Immature natural killer cell (primary cell): ENCODE measurements at regions not wholly inside any gene's neighbourhood (a gene's known extent, or its start where the extent isn't known, plus 50 kb on each side); places are given as distances from the start of the nearest gene placed in this dataset.
"Not testable (repeated sequence)": the region's sequence is repeated elsewhere in the genome, so short reads cannot be mapped to it uniquely, and the experiment has no call there.

ENCODE experiments used
- DNase-seq, 3 donors: peaks; one replicate each; pipeline ENCODE4 v3.0.0; 2022; ENCODE audit warnings: mixed read lengths in 1 of 3
- H3K27ac Mint-ChIP-seq, 6 donors: one replicate each; pipeline ENCODE4 v1.8.0; 2020; ENCODE audit warnings: mixed read lengths in 6 of 6, mild to moderate bottlenecking in 5 of 6, inconsistent platforms in 4 of 6, moderate library complexity in 3 of 6
- H3K27me3 Mint-ChIP-seq, 3 donors: one replicate each; pipeline ENCODE4 v1.8.0; 2020 to 2021; ENCODE audit warnings: low read depth in 3 of 3, mild to moderate bottlenecking in 3 of 3, mixed read lengths in 3 of 3, moderate library complexity in 3 of 3, inconsistent platforms in 1 of 3
- H3K36me3 Mint-ChIP-seq, 3 donors: one replicate each; pipeline ENCODE4 v1.8.0; 2020; ENCODE audit warnings: mixed read lengths in 3 of 3, inconsistent platforms in 2 of 3, mild to moderate bottlenecking in 2 of 3
- H3K4me1 Mint-ChIP-seq, 2 donors: one replicate each; pipeline ENCODE4 v1.8.0; 2020; ENCODE audit warnings: inconsistent platforms in 2 of 2, mild to moderate bottlenecking in 2 of 2, mixed read lengths in 2 of 2, moderate library complexity in 1 of 2
- H3K4me3 Mint-ChIP-seq, 5 donors: one replicate each; pipeline ENCODE4 v1.8.0; 2020; ENCODE audit warnings: mild to moderate bottlenecking in 5 of 5, mixed read lengths in 5 of 5, inconsistent platforms in 3 of 5, moderate library complexity in 3 of 5
- H3K9me3 Mint-ChIP-seq, 6 donors: one replicate each; pipeline ENCODE4 v1.8.0; 2020; ENCODE audit warnings: mild to moderate bottlenecking in 6 of 6, mixed read lengths in 6 of 6, inconsistent platforms in 4 of 6, moderate library complexity in 3 of 6

DNA sequence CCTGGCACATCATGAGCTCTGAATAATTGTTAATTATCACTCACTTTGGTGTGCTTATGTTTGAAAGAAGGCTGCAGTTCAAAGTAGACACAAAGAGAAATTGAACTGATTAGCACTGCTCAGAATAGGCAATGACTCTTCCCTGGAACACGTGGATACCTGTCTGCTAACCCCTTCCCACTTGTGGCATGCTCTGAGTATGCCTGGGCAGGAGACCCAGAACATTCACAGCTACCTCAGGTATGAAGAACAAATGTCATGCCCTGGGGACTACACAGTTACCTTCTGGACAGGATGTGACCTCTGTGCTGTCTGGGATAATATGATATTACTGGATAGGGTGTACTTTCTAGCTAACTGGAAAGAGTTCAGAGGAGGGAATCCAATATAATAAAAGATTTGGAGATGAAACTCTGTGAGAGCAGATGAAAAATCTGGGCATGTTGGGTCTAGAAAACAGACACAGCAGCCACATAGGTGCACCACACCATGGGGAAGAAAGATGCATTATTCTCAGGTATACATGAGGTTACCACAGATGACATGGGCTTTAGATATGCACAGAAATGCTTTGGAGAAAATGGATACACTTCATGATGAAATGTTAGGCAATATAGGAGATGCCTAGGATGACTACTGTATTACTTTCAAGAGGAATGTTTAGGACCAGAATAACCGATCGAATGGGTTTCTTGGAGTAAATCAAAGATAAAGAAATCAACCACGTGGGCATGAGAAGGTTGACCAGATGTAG is 324.2 kb upstream of the PREP start:
- Mint-ChIP-seq H3K9me3 (no peaks in the 10 kb centered on the region), H3K27me3 (peaks cover 0 to 4% (median 3%) of the 10 kb centered on the region in 3 donors), H3K4me3 (no peak overlapping the region), H3K27ac (peak overlapping the region in 1 of 6 donors; percentile 43), H3K36me3 (no peaks in the 10 kb centered on the region), H3K4me1 (no peaks in the 10 kb centered on the region)
- DNase-seq, result no peak

DNA sequence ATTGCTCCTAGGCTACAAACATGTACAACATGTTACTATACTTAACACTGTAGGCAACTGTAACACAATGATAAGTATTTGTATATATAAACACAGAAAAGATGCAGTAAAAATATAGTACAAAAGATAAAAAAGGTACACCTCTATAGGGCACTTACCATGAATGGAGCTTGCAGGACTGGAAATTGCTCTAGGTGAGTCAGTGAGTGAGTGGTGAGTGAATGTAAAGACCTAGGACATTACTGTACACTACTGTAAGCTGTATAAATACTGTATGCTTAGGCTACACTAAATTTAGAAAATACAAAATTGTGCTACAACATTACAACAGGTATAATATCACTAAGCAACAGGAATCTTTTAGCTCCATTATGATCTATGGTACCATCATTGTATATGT is 312.0 kb upstream of the PREP start:
- H3K4me3 Mint-ChIP-seq, result no peak overlapping the region

GRCh38 chr6:105713474-105714118 is 310.7 kb upstream of the PREP start:
- no peak overlapping the region for H3K27ac Mint-ChIP-seq

More for the DNA sequence above, 312.0 kb upstream of the PREP start:
- Mint-ChIP-seq H3K36me3 (peaks cover 11 to 12% (median 11%) of the 10 kb centered on the region in 3 donors), H3K27me3 (peaks cover 0 to 7% (median 3%) of the 10 kb centered on the region in 3 donors), H3K4me1 (no peaks in the 10 kb centered on the region), H3K9me3 (peaks cover 10 to 24% (median 15%) of the 10 kb centered on the region in 6 donors), H3K27ac (no peak overlapping the region)
- no peak for DNase-seq

GRCh38 chr6:105711216-105711615 is 308.3 kb upstream of the PREP start:
- Mint-ChIP-seq H3K4me1 (no peaks in the 10 kb centered on the region), H3K4me3 (no peak overlapping the region), H3K27ac (no peak overlapping the region), H3K36me3 (peaks cover 11 to 12% (median 11%) of the 10 kb centered on the region in 3 donors), H3K9me3 (peaks cover 10 to 24% (median 15%) of the 10 kb centered on the region in 6 donors), H3K27me3 (peaks cover 0 to 3% (median 2%) of the 10 kb centered on the region in 3 donors)
- no peak for DNase-seq

More at GRCh38 chr6:105713474-105714118, 310.7 kb upstream of the PREP start:
- Mint-ChIP-seq H3K36me3 (peaks cover 11 to 12% (median 11%) of the 10 kb centered on the region in 3 donors), H3K4me1 (no peaks in the 10 kb centered on the region), H3K4me3 (no peak overlapping the region), H3K27me3 (peaks cover 0 to 7% (median 3%) of the 10 kb centered on the region in 3 donors), H3K9me3 (peaks cover 10 to 24% (median 15%) of the 10 kb centered on the region in 6 donors)
- DNase-seq, result no peak

- Mint-ChIP-seq H3K27ac (no peak overlapping the region), H3K27me3 (peaks cover 0 to 2% (median 0%) of the 10 kb centered on the region in 3 donors), H3K36me3 (no peaks in the 10 kb centered on the region), H3K4me3 (no peak overlapping the region), H3K9me3 (no peaks in the 10 kb centered on the region), H3K4me1 (no peaks in the 10 kb centered on the region)
- no peak for DNase-seq
Measured at GRCh38 chr6:105705608-105706007, 302.7 kb upstream of the PREP start.

DNA sequence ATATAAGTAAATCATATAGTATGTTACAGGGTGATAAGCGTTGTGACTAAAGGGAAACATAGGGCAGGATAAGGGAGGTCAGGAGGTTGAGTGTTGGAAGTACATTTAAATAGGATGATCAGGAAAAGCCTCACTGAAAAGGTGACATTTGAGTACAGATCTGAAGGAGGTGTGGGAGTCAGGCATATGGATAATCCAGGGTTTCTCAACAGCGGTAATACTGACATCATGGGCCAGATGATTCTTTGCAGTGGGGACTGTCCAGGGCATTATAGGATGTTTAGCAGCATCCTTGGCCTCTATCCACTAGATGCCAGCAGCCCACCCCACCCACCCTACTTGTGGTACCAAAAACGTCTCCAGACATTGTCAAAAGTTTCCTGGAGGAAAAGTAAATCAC is 292.6 kb upstream of the PREP start:
- H3K4me1 Mint-ChIP-seq, result no peaks in the 10 kb centered on the region
- no peaks in the 10 kb centered on the region for H3K36me3 Mint-ChIP-seq
- no peak for DNase-seq
- no peak overlapping the region for H3K4me3 Mint-ChIP-seq
- H3K27ac Mint-ChIP-seq, result no peak overlapping the region
- H3K27me3 Mint-ChIP-seq, result peaks cover 0 to 4% (median 2%) of the 10 kb centered on the region in 3 donors
- H3K9me3 Mint-ChIP-seq, result peaks cover 0 to 2% (median 0%) of the 10 kb centered on the region in 6 donors

GRCh38 chr6:105692613-105693215 is 289.8 kb upstream of the PREP start:
- H3K36me3 Mint-ChIP-seq, result peaks cover 0 to 4% (median 0%) of the 10 kb centered on the region in 3 donors
- H3K4me3 Mint-ChIP-seq, result no peak overlapping the region
- H3K4me1 Mint-ChIP-seq, result peaks cover 0 to 7% of the 10 kb centered on the region in 2 donors
- H3K9me3 Mint-ChIP-seq, result peaks cover 0 to 6% (median 4%) of the 10 kb centered on the region in 6 donors
- H3K27me3 Mint-ChIP-seq, result peaks cover 0 to 6% (median 4%) of the 10 kb centered on the region in 3 donors
- no peak for DNase-seq
- no peak overlapping the region for H3K27ac Mint-ChIP-seq

- Mint-ChIP-seq H3K4me1 (peaks cover 0 to 7% of the 10 kb centered on the region in 2 donors), H3K27ac (no peak overlapping the region), H3K27me3 (peaks cover 0 to 11% (median 6%) of the 10 kb centered on the region in 3 donors), H3K9me3 (peaks cover 3 to 12% (median 9%) of the 10 kb centered on the region in 6 donors), H3K36me3 (peaks cover 0 to 5% (median 4%) of the 10 kb centered on the region in 3 donors), H3K4me3 (no peak overlapping the region)
- DNase-seq, result no peak
Measured at GRCh38 chr6:105691971-105692370, 289.1 kb upstream of the PREP start.

DNA sequence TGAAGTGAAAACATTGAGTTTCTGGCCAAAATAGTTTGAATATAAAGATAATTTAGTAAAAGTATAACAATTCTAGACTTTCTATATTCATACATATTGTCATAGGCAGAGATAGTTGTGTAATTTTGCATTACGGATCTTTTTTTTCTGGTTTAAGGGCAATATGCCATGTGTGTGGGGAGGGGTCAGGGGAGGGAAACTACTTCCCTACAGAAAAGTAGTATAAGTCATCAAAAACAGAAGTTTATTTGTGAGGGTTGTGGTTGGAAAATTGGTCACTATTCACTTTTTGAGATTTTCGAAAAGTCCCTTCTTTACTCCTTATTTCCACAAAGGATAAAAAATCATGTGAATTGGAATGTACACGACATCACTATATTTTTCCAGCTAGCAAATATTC is 288.2 kb upstream of the PREP start:
- Mint-ChIP-seq H3K36me3 (peaks cover 0 to 9% (median 8%) of the 10 kb centered on the region in 3 donors), H3K27ac (no peak overlapping the region), H3K9me3 (peaks cover 7 to 21% (median 15%) of the 10 kb centered on the region in 6 donors), H3K4me3 (no peak overlapping the region), H3K27me3 (peaks cover 0 to 11% (median 6%) of the 10 kb centered on the region in 3 donors), H3K4me1 (peaks cover 0 to 7% of the 10 kb centered on the region in 2 donors)
- DNase-seq, result no peak

- peaks cover 0 to 7% of the 10 kb centered on the region in 2 donors for H3K4me1 Mint-ChIP-seq
- peak; percentile 43 to 49 (median 48) for DNase-seq
- peaks cover 7 to 28% (median 17%) of the 10 kb centered on the region in 6 donors for H3K9me3 Mint-ChIP-seq
- H3K27me3 Mint-ChIP-seq, result peaks cover 0 to 7% (median 4%) of the 10 kb centered on the region in 3 donors
- H3K36me3 Mint-ChIP-seq, result peaks cover 0 to 14% (median 11%) of the 10 kb centered on the region in 3 donors
- no peak overlapping the region for H3K4me3 Mint-ChIP-seq
- H3K27ac Mint-ChIP-seq, result no peak overlapping the region
Measured at GRCh38 chr6:105688573-105688972, 285.7 kb upstream of the PREP start.

GRCh38 chr6:105686793-105687192 is 283.9 kb upstream of the PREP start:
- not testable (repeated sequence) for H3K4me3 Mint-ChIP-seq, H3K27me3 Mint-ChIP-seq, DNase-seq, H3K27ac Mint-ChIP-seq, H3K4me1 Mint-ChIP-seq
- Mint-ChIP-seq H3K9me3 (peaks cover 9 to 34% (median 19%) of the 10 kb centered on the region in 6 donors), H3K36me3 (peaks cover under 1 to 18% (median 15%) of the 10 kb centered on the region in 3 donors)

DNA sequence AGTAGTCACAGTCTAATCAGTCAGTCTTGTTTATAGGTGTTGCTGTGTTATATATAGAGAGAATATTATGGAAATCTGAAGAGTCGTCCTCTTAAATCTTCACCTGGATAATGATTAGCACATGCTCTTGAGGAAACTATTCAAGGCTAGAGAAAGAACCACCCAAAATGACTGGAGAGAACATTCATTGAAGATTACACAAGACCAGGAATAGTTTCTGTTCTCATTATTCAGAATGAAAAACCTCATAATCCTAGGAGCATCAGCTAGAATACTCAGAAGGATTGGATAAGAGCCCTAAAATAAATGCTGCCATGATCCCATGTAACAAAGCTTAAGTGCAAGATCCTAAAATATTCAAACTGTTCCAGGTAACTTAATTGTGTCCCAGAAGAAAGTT is 278.2 kb upstream of the PREP start:
- Mint-ChIP-seq H3K9me3 (peaks cover 10 to 25% (median 12%) of the 10 kb centered on the region in 6 donors), H3K27ac (no peak overlapping the region)

DNA sequence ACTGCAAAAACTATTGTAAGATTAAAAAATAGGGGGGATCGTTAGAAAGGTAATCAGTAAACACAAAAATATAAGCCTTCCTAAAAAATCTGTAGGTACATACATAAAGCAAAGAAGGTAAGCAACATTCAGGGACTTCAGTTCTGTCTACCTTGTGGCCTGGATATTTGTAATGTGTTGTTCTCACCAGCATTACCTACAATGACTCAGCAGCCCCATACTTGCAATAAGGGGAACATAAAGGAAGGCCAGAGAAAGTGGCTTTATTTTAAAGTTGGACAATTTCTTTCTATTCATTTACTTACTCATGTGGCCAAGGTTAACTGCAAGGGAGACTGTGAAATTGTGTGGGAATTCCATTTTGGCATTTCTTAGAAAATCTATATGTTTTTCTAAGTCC is 277.2 kb upstream of the PREP start:
- Mint-ChIP-seq H3K27ac (no peak overlapping the region), H3K27me3 (peaks cover 0 to 2% (median 0%) of the 10 kb centered on the region in 3 donors)

More for the DNA sequence above, 278.2 kb upstream of the PREP start:
- no peak for DNase-seq
- Mint-ChIP-seq H3K36me3 (peaks cover 11 to 21% (median 18%) of the 10 kb centered on the region in 3 donors), H3K27me3 (peaks cover 0 to 2% (median 0%) of the 10 kb centered on the region in 3 donors), H3K4me1 (no peaks in the 10 kb centered on the region), H3K4me3 (no peak overlapping the region)

More for the DNA sequence above, 277.2 kb upstream of the PREP start:
- no peak for DNase-seq
- H3K4me1 Mint-ChIP-seq, result no peaks in the 10 kb centered on the region
- H3K36me3 Mint-ChIP-seq, result peaks cover 11 to 19% (median 17%) of the 10 kb centered on the region in 3 donors
- H3K9me3 Mint-ChIP-seq, result peaks cover 10 to 22% (median 12%) of the 10 kb centered on the region in 6 donors
- H3K4me3 Mint-ChIP-seq, result no peak overlapping the region
